HT1080 (cell line): ENCODE measurements at regions not wholly inside any gene's neighbourhood (a gene's known extent, or its start where the extent isn't known, plus 50 kb on each side); places are given as distances from the start of the nearest gene placed in this dataset.
"Not testable (repeated sequence)": the region's sequence is repeated elsewhere in the genome, so short reads cannot be mapped to it uniquely, and the experiment has no call there.

ENCODE experiments used
- DNase-seq: peaks from one replicate; pipeline ENCODE4 v3.0.0-alpha.2; 2015; ENCODE audit warnings: low read depth

DNA sequence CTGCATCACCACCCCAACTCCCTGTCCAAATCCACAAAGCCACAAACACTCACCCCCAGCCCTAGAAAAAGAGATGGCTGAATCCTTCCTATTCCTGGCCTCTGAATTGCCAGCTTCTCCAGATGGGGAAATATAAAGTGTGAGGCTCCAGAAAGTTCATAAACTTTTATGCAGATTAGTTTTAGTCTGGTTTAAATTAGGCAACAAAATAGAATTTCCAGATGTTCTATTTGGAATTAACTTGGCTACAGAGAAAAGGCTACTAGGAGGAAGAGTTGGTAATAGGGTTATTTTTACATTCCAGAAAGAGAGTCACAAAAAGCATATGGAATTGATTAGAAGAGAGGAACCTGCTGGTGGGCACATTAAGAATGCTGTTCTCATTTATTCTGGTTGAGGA, 56.0 kb downstream of the EN1 start:
- DNase-seq: no peak

- DNase-seq: no peak
Observed at GRCh38 chr2:118786746-118787145, 60.7 kb downstream of the EN1 start.

DNA sequence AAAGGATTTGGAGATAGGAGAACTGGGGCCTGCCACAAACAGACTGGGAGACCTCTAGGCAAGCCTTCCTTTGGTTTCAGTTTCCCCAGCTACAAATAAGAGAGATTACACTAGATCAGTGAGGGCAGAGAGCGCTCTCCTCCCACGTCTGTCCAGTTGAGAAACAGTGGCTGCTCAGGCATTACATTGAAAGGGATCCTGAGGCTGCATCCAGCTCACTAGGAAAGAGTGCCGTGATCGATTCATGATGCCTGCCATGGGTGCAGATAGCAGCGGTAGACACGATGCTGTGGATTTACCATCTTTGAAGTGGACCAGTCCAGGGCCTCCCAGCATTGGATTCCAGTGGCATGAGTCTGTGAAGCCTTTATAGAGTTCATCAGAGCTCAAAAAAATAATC, 62.6 kb downstream of the EN1 start:
- no peak for DNase-seq

DNA sequence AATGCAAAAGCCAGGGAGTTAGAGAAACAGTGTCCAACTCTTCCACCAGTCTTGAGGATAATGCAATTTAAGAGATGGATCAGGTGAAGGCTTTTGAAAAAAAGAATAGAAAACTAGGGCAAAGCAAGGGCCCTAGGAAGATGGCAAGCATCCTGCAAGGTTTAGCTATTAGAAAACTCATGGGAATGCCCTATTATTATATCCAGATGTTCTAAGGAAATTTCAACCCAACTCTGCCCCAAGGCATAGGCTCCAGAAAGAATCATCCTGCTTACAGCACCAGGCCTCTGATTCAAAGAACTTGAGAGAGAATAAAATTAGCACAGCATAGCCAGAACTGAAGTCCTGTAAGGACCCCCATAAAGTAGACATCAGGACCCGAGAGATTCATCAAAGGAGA, 68.1 kb downstream of the EN1 start:
- no peak for DNase-seq

DNA sequence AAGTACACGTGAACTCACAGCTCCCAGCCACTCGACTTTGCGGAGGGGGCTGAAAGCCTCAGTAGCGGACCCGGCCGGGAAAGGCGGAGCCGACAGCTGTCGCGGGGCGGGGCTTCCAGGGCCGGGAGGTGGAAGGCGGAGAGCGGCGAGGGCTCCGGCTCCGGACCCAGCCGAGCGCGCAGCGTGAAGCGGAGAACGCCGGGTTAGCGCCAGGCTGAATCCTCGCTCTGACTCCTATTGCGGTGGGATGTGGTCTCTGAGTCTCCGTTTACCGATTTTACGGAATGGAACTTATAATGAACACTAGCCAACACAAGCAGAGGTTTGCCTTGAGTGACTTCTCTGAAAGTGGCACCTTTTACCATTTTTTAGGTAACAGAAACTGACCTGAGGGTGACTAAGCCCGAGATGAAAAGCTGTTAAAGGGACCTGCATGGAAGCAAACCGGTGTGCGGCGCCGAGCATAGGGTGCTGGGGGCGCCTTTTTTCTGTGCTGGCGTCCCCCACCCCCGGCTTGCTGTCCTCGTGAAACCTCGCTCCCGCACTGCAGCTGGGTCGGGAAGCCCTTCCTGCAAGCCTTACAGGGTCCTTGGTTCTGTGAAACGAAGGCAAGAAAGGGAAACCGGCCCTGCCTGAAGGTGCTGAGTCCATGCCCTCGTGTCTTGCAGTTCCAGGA, 72.9 kb downstream of the EN1 start:
- no peak for DNase-seq

GRCh38 chr2:118773826-118774225, 73.6 kb downstream of the EN1 start:
- no peak for DNase-seq

DNA sequence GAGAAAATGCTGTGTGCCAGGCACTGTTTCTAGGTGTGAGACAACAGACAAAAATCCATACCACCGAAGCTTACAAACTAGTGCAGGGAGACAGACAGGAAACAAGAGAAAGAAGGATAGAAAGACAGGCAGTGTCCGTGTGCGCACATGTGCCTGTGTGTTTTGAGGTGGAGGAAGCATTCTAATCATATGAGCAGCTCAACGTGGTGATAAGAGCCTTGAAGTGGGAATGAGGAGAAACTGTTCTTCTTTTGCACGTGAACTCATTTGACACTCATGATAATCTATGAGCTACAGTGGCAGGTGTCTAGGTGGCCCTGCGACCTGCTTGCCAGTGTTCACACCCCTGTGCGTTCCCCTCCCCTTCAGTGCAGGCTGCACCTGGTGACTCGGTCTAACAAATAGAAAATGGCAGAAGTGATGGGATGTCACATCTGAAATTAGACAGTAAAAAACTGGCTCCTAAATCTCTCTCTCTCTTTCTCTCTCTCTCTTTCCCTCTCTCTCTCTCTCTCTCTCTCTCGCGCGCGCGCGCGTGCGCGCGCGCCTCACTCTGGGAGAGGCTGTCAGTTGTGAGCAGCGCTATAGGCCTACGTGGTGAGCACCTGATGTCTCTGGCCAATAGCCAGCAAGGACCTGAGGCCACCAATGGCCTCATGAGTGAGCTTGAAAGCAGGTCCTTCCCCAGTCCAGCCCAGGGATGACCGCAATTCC, 74.8 kb downstream of the EN1 start:
- DNase-seq: no peak

DNA sequence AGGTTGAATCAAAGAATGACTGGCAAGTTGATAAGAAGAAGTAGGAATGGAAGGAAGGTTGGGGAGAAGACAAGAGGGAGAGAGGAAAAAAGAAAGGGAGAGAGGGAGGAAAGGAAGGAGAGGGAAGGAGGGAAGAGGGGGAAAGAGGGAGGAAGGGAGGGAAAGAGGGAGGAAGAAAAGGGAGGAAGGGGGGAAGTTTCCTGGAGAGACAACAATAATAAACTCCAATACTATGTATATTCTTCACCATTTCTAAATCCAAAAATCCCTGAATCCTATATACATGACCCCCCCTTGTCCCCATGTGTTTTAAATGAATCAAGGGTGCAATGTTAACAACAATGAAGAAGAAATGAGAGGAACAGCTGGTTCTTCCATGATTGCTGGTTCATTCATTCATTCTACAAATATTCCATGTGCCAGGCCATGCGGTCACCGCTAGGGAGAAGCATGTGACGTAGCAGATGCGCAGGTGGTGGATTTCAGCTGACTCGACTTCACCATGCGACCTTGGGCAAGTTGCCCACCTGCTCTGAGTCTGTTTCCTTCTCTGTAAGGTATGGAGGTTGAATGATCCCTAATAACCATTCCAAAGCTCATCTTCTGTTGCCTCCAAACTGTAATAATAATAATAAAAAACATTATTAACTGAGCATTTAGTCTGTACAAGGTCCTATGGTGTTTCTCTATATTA, 77.6 kb downstream of the EN1 start:
- no peak for DNase-seq

DNA sequence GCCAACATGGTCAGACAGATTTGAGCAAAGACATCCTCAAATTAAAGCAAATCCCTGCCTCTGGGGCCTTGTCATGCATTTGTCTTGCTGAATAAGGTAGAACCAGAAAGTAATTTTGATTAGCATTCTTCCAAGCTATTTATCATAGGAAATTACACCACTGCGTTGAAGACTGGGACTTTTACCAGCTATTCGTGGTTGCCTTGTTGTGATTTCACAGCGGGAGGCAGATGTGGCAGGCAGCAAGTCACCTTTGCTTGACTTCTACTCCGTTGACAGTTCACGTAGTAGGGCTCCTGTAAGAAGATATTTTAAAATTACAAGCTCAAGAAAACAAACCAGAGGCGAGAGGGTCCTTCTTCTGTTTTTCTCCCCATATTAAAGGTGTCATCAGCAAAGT, 80.6 kb downstream of the EN1 start:
- DNase-seq: no peak

GRCh38 chr2:118764855-118765254, 82.6 kb downstream of the EN1 start:
- DNase-seq: no peak

- DNase-seq: no peak
Observed at GRCh38 chr2:118763797-118764196, 83.7 kb downstream of the EN1 start.

- DNase-seq: no peak
Observed at GRCh38 chr2:118762290-118762689, 85.2 kb downstream of the EN1 start.

GRCh38 chr2:118761771-118762170, 85.7 kb downstream of the EN1 start:
- no peak for DNase-seq

- DNase-seq: no peak
Observed at GRCh38 chr2:118755901-118756300, 91.5 kb downstream of the EN1 start.

- DNase-seq: no peak
Observed at GRCh38 chr2:118755384-118755783, 92.1 kb downstream of the EN1 start.

- DNase-seq: no peak
Observed at GRCh38 chr2:118752762-118753429, 94.6 kb downstream of the EN1 start.

- DNase-seq: peak; percentile 35
Observed at GRCh38 chr2:118750959-118751565, 96.4 kb downstream of the EN1 start.

DNA sequence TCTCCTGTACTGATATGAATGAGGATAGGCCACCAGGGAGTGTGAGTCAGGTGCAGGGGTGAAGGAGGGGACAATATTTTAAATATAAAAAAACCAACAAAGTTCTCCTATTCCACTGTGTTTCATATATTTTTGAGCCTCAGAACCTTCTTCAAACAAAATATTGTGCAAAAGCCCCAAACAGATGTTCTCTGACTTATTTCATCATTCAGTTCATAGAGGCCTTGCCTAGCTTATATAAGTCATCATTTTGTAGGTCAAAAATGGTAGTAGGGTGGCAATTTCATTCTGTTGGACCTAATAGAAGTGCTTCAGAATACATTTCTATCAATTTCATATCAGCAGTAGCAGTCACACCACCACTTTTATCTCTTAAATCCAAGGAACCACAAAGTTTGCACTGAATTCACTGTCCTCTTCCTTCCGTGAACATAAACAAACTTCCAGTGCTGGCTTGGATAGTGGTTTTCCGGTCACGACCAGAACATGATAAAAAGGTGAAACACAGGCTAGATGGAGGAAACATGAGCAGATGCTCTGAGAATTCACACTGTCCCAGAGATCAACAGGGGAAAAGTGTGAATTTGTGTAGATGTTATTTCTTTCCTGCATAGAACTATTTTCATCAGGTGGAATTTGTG, 99.1 kb downstream of the EN1 start:
- no peak for DNase-seq

DNA sequence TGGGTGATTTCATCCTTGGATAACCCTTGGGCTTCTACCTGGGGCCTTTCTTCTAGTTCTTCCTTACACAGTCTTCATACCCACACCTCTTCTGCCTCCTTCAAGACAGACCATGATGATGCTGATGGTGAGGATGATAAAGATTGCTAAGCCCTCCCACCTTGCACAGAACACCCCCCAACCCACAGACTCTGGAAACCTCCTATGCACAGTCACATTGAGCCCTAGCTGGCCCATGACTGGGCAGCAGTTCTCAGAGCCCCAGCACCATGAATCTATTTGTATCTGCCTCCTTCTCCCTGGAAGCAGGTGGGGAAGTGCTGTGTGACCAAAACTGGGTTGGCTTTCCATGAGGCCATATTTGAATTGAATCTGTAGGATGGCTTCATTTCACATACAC, 99.8 kb downstream of the EN1 start:
- no peak for DNase-seq

DNA sequence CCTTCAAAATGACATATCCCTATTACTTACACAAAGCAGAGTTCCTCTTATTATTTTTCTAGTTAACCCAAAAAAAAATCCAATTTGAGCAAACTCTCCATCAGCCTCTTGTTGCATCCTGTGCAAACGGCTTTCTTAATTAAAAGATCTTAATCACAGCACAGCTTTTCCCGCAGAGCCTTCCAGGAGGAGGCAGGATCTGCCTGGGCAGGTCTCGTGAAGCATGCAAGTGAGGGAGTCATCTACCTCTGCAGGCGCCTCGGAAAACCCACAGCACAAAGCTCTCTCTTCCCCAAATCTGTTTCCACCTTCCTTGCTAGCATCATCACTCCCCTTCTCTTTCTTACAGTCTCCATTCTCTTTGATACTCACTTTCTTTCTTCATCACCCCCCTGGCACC, 100.4 kb downstream of the EN1 start:
- DNase-seq: no peak

GRCh38 chr2:118744682-118745181, 102.7 kb downstream of the EN1 start:
- not testable (repeated sequence) for DNase-seq
